DOHH2 (cell line): ENCODE measurements at regions not wholly inside any gene's neighbourhood (a gene's known extent, or its start where the extent isn't known, plus 50 kb on each side); places are given as distances from the start of the nearest gene placed in this dataset.

ENCODE experiments used
- H3F3A ChIP-seq: fragments of 200-600 bp; sonication (generic), shearing (Covaris generic); 2 replicates; pipeline ENCODE4 v1.6.0; 2016; ENCODE audit warnings: antibody characterized with exemption, mild to moderate bottlenecking; ENCODE audit not compliant: control insufficient read depth, insufficient read depth
- H3K27ac ChIP-seq: fragments of 200-600 bp; sonication (generic); 2 replicates; pipeline ENCODE4 v1.5.1; 2014; ENCODE audit warnings: low read depth, mild to moderate bottlenecking, low read length, moderate library complexity
- H3K27me3 ChIP-seq: fragments of 200-600 bp; sonication (generic); 2 replicates; pipeline ENCODE4 v1.6.1; 2014; ENCODE audit warnings: mild to moderate bottlenecking, low read length, mixed read lengths; ENCODE audit not compliant: control insufficient read depth
- H3K36me3 ChIP-seq: fragments of 200-600 bp; sonication (generic); 2 replicates; pipeline ENCODE4 v1.6.1; 2014; ENCODE audit warnings: mild to moderate bottlenecking, low read length, moderate library complexity, mixed read lengths; ENCODE audit not compliant: control insufficient read depth
- H3K4me1 ChIP-seq: fragments of 200-600 bp; sonication (generic); 2 replicates; pipeline ENCODE4 v1.6.1; 2014; ENCODE audit warnings: mild to moderate bottlenecking, low read length, mixed read lengths; ENCODE audit not compliant: control insufficient read depth
- H3K4me2 ChIP-seq: fragments of 200-600 bp; sonication (generic); 2 replicates; pipeline ENCODE4 v1.6.0; 2014; ENCODE audit warnings: mild to moderate bottlenecking, low read length, moderate library complexity
- H3K4me3 ChIP-seq: fragments of 200-600 bp; sonication (generic); 2 replicates; pipeline ENCODE4 v1.5.1; 2014; ENCODE audit warnings: mild to moderate bottlenecking, low read length, mixed read lengths
- H3K79me2 ChIP-seq: fragments of 200-600 bp; sonication (generic); 2 replicates; pipeline ENCODE4 v1.6.1; 2014; ENCODE audit warnings: mild to moderate bottlenecking, low read length, mixed read lengths; ENCODE audit not compliant: control insufficient read depth
- H3K9me2 ChIP-seq: fragments of 200-600 bp; sonication (generic); replicated peaks from 2 replicates; pipeline ENCODE4 v1.6.1; 2014; ENCODE audit warnings: mild to moderate bottlenecking, low read length, mixed read lengths; ENCODE audit not compliant: control insufficient read depth
- H3K9me3 ChIP-seq: fragments of 200-600 bp; sonication (generic); 2 replicates; pipeline ENCODE4 v1.6.1; 2014; ENCODE audit warnings: antibody characterized with exemption, low read length, mixed read lengths; ENCODE audit not compliant: control insufficient read depth, insufficient read depth
- H4K20me1 ChIP-seq: fragments of 200-600 bp; sonication (generic); 2 replicates; pipeline ENCODE4 v1.6.0; 2014; ENCODE audit warnings: low read depth, mild to moderate bottlenecking, antibody characterized with exemption, low read length, moderate library complexity; ENCODE audit not compliant: control insufficient read depth, insufficient read depth
- CTCF ChIP-seq: fragments of 200-600 bp; sonication (generic); IDR thresholded peaks from one replicate; pipeline ENCODE4 v1.5.1; 2014; ENCODE audit warnings: antibody characterized with exemption, mild to moderate bottlenecking, low read depth, low read length; ENCODE audit not compliant: poor library complexity, severe bottlenecking
- EZH2phosphoT487 ChIP-seq: fragments of 200-600 bp; sonication (generic); IDR thresholded peaks from 2 replicates; pipeline ENCODE4 v1.6.1; 2017; ENCODE audit warnings: borderline replicate concordance, mild to moderate bottlenecking, antibody characterized with exemption, low read length, moderate library complexity, mixed read lengths

DNA sequence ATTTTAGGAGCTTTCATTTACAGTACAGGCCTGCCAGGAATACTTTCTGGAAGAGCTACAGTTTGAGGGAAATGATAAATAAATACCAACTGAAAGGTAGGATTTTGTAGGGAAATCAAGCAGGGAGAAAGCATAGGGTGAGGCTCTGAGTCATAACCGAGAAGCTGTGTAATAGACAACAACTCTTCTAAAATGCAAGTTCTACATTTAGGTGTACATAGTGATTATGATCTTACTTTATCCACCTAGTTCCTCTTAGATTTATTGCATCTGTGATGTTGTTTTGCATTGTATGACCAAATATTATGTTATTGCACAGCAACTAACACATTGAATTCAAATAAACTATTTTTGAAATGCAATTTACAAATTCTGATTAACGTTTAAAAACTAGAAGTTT lies 819.3 kb downstream of the PLA2G4A start:
- Histone ChIP-seq H3F3A (no peaks in the 10 kb centered on the region), H3K27me3 (no peaks in the 10 kb centered on the region), H3K9me2 (no peaks in the 10 kb centered on the region), H3K27ac (no peak overlapping the region), H3K79me2 (no peaks in the 10 kb centered on the region), H3K4me3 (no peak overlapping the region), H3K4me2 (no peak overlapping the region), H3K36me3 (no peaks in the 10 kb centered on the region), H3K4me1 (no peaks in the 10 kb centered on the region), H4K20me1 (no peaks in the 10 kb centered on the region), H3K9me3 (no peaks in the 10 kb centered on the region)
- TF ChIP-seq EZH2phosphoT487 (no peak), CTCF (no peak)

- TF ChIP-seq EZH2phosphoT487 (no peak), CTCF (no peak)
- H3K9me3 ChIP-seq, result no peaks in the 10 kb centered on the region
- no peaks in the 10 kb centered on the region for H4K20me1 ChIP-seq
- H3K27me3 ChIP-seq, result no peaks in the 10 kb centered on the region
- H3K27ac ChIP-seq, result no peak overlapping the region
- H3K4me2 ChIP-seq, result no peak overlapping the region
- H3K4me1 ChIP-seq, result no peaks in the 10 kb centered on the region
- H3K9me2 ChIP-seq, result no peaks in the 10 kb centered on the region
- H3K79me2 ChIP-seq, result no peaks in the 10 kb centered on the region
- no peak overlapping the region for H3K4me3 ChIP-seq
- no peaks in the 10 kb centered on the region for H3F3A ChIP-seq
- no peaks in the 10 kb centered on the region for H3K36me3 ChIP-seq
Observed at GRCh38 chr1:187654635-187655034, 825.9 kb downstream of the PLA2G4A start.

DNA sequence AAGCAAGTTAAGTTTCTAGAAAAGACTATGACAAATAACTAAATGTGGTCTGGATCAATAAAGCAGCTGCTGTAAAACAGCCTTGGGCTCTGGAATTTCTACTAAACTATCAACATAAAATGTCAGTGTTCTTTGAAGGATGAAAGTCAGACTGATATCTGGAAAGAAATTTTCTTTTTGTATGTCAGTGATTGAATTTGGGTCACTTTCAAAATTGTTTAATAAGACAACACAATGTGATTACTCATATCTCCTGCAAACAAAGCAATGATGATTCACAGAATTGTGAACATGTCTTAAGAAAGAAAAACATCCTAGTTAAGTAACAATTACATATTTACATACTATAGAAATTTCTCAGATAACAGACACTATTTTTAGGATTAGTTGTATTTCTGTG lies 826.4 kb downstream of the PLA2G4A start:
- Histone ChIP-seq H3K4me3 (no peak overlapping the region), H3K9me3 (no peaks in the 10 kb centered on the region), H3K27me3 (no peaks in the 10 kb centered on the region), H3K36me3 (no peaks in the 10 kb centered on the region), H4K20me1 (no peaks in the 10 kb centered on the region), H3K79me2 (no peaks in the 10 kb centered on the region), H3K9me2 (no peaks in the 10 kb centered on the region), H3K4me1 (no peaks in the 10 kb centered on the region), H3K4me2 (no peak overlapping the region), H3F3A (no peaks in the 10 kb centered on the region), H3K27ac (no peak overlapping the region)
- TF ChIP-seq CTCF (no peak), EZH2phosphoT487 (no peak)

- Histone ChIP-seq H3K4me2 (no peak overlapping the region), H3K9me3 (no peaks in the 10 kb centered on the region), H3K36me3 (no peaks in the 10 kb centered on the region), H3K27me3 (no peaks in the 10 kb centered on the region), H3K4me3 (no peak overlapping the region), H3K79me2 (no peaks in the 10 kb centered on the region), H3K9me2 (no peaks in the 10 kb centered on the region), H3K27ac (no peak overlapping the region), H3F3A (no peaks in the 10 kb centered on the region), H3K4me1 (no peaks in the 10 kb centered on the region), H4K20me1 (no peaks in the 10 kb centered on the region)
- TF ChIP-seq EZH2phosphoT487 (no peak), CTCF (no peak)
Observed at GRCh38 chr1:187665483-187665882, 836.7 kb downstream of the PLA2G4A start.
